ENCODE measurements at regions not wholly inside any gene's neighbourhood (a gene's known extent, or its start where the extent isn't known, plus 50 kb on each side); places are given as distances from the start of the nearest gene placed in this dataset.

DNA sequence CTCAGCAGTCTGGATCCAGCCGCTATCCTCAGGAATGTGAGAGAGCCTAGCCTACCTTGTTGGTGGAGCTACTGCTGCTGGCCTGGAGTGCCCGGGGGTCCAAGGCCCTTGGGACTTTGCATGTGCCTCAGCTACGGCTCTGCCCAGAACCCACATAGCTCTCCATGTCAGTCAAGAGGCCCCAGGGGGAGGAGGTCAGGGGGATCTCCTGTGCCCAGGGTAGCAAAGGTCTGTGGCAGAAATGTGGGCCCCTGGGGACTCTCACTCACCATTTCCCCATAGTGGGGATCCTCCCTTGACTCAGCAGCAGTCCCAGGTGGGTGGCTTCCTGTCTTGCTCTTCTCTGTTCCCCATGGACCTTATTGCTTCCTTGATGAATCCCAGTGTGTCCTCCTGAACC, 342.7 kb upstream of the CHAC2 start:
- TF ChIP-seq TAF1 (IDR thresholded peaks at IDR 0.05; ENCODE audit: low read depth, low read length), result no peak
- no peak for TF ChIP-seq POLR2AphosphoS5 (IDR thresholded peaks at IDR 0.05; ENCODE audit: low read depth, low read length)

Measured in GM12891 (cell line).